OCI-LY3 (cell line): ENCODE measurements at regions not wholly inside any gene's neighbourhood (a gene's known extent, or its start where the extent isn't known, plus 50 kb on each side); places are given as distances from the start of the nearest gene placed in this dataset.

Source experiments
- H2AFZ ChIP-seq: fragments of 200-600, 300-600 bp; shearing (Covaris generic); 2 replicates; pipeline ENCODE4 v1.6.0; 2014; ENCODE audit warnings: antibody characterized with exemption, low read depth, low read length
- H3K27ac ChIP-seq: fragments of 200-600, 300-600 bp; sonication (generic); 2 replicates; pipeline ENCODE4 v1.5.1; 2014; ENCODE audit warnings: mild to moderate bottlenecking, low read length, moderate library complexity, mixed read lengths
- H3K27me3 ChIP-seq: fragments of 200-600, 300-600 bp; sonication (generic); 2 replicates; pipeline ENCODE4 v1.6.1; 2014; ENCODE audit warnings: low read depth, low read length, mixed read lengths
- H3K36me3 ChIP-seq: fragments of 200-600, 300-600 bp; sonication (generic); replicated peaks from 2 replicates; pipeline ENCODE3; 2014; ENCODE audit warnings: low read depth, low read length, mixed read lengths
- H3K4me1 ChIP-seq: fragments of 300-600, 200-600 bp; sonication (generic); 2 replicates; pipeline ENCODE4 v1.6.1; 2014; ENCODE audit warnings: low read length, mixed read lengths
- H3K4me2 ChIP-seq: fragments of 200-600, 300-600 bp; sonication (generic); 2 replicates; pipeline ENCODE4 v1.6.1; 2014; ENCODE audit warnings: low read length, mixed read lengths
- H3K4me3 ChIP-seq: fragments of 300-600, 200-600 bp; sonication (generic); 2 replicates; pipeline ENCODE4 v1.5.1; 2014; ENCODE audit warnings: antibody characterized with exemption, mild to moderate bottlenecking, low read length, moderate library complexity
- H3K79me2 ChIP-seq: fragments of 300-600, 200-600 bp; shearing (Covaris generic); 2 replicates; pipeline ENCODE4 v1.6.1; 2014; ENCODE audit warnings: mild to moderate bottlenecking, low read length, mixed read lengths
- H3K9ac ChIP-seq: fragments of 300-600, 200-600 bp; shearing (Covaris generic); 2 replicates; pipeline ENCODE4 v1.6.0; 2014; ENCODE audit warnings: mild to moderate bottlenecking, low read length, moderate library complexity
- H3K9me3 ChIP-seq: fragments of 200-600, 300-600 bp; shearing (Covaris generic); 2 replicates; pipeline ENCODE4 v1.6.1; 2014; ENCODE audit warnings: low read length, mixed read lengths; ENCODE audit not compliant: insufficient read depth
- H4K20me1 ChIP-seq: fragments of 200-600, 300-600 bp; sonication (generic); 2 replicates; pipeline ENCODE4 v1.6.1; 2016; ENCODE audit warnings: low read length, mixed read lengths; ENCODE audit not compliant: insufficient read depth
- CTCF ChIP-seq: fragments of 200-600, 300-600 bp; sonication (generic); IDR thresholded peaks from 2 replicates; pipeline ENCODE4 v1.5.1; 2014; ENCODE audit warnings: antibody characterized with exemption, low read length, low read depth
- EZH2phosphoT487 ChIP-seq: fragments of 200-600 bp; shearing (Covaris generic); IDR thresholded peaks from 2 replicates; pipeline ENCODE4 v1.6.1; 2018; ENCODE audit warnings: antibody characterized with exemption, mixed run types, low read depth

DNA sequence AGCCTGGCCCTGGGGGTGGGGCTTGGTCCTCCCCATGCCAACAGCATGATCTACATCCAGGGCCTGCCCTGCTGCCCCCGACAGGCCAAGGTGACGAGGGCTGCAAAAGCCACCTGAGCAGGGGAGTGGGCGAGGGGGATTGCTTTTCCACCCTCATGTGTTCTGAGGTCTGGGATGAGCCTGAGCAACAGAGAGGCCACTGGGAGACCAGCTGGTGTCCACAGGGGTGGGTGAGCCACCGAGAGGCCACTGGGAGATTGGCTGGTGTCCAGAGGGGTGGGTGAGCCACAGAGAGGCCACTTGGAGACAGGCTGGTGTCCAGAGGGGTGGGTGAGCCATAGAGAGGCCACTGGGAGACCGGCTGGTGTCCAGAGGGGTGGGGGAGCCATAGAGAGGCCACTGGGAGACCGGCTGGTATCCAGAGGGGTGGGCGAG, 147.4 kb upstream of the GPC1 start:
- Histone ChIP-seq H3K9ac (no peak overlapping the region), H3K4me2 (no peak overlapping the region), H3K79me2 (no peaks in the 10 kb centered on the region), H3K36me3 (no peaks in the 10 kb centered on the region), H3K27me3 (no peaks in the 10 kb centered on the region), H3K4me1 (no peaks in the 10 kb centered on the region), H4K20me1 (no peaks in the 10 kb centered on the region), H3K9me3 (no peaks in the 10 kb centered on the region), H2AFZ (no peak overlapping the region), H3K27ac (no peak overlapping the region), H3K4me3 (no peak overlapping the region)
- no peak for TF ChIP-seq EZH2phosphoT487
- no peak for TF ChIP-seq CTCF

DNA sequence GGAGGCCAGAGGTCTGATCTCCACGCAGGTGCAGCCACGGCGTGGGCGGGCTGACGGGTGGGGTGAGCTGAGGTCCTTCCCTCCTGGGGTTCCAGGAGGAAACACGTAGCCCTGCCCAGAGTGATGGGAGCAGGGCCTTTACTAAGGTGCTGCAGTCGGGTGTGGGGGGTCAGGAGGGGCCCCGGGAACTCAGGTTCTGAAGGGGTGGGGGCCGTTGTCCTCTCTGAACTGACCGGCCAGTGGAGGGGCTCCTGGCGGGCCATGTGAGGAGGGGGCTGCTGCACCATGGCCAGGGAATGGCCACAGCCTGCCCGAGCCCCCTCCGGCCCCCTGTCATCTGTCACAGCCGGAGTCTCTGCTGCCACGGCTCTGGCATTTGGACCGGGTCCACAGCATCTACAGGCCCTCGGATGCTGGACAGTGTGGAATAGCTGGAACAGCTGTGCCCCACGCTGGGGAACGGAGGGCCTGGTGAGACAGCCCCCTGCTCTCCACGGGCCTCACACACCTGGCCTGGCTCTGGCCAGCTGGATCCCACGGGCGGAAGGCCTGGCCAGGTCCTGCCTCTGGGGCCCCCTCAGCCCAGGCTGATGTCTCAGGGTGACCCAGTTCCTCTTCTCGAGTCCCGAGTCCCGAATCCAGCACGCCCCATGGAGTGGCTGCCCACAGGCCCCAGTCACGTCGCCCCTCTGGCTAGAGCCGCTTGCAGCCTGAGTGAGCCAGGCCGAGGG, 145.6 kb upstream of the GPC1 start:
- H3K27me3 ChIP-seq = no peaks in the 10 kb centered on the region
- H3K36me3 ChIP-seq = no peaks in the 10 kb centered on the region
- no peak overlapping the region for H2AFZ ChIP-seq
- H3K9ac ChIP-seq = no peak overlapping the region
- no peak overlapping the region for H3K4me2 ChIP-seq
- no peaks in the 10 kb centered on the region for H3K4me1 ChIP-seq
- no peaks in the 10 kb centered on the region for H3K79me2 ChIP-seq
- no peak overlapping the region for H3K27ac ChIP-seq
- no peak for TF ChIP-seq EZH2phosphoT487
- no peak for TF ChIP-seq CTCF
- H3K4me3 ChIP-seq = no peak overlapping the region
- no peaks in the 10 kb centered on the region for H4K20me1 ChIP-seq
- H3K9me3 ChIP-seq = no peaks in the 10 kb centered on the region

GRCh38 chr2:240290432-240291336, 144.8 kb upstream of the GPC1 start:
- H3K79me2 ChIP-seq = no peaks in the 10 kb centered on the region
- no peak overlapping the region for H3K27ac ChIP-seq
- no peaks in the 10 kb centered on the region for H3K27me3 ChIP-seq
- H3K4me2 ChIP-seq = no peak overlapping the region
- no peak overlapping the region for H2AFZ ChIP-seq
- H3K4me3 ChIP-seq = no peak overlapping the region
- no peaks in the 10 kb centered on the region for H4K20me1 ChIP-seq
- TF ChIP-seq CTCF (no peak), EZH2phosphoT487 (no peak)
- H3K36me3 ChIP-seq = no peaks in the 10 kb centered on the region
- no peaks in the 10 kb centered on the region for H3K9me3 ChIP-seq
- no peaks in the 10 kb centered on the region for H3K4me1 ChIP-seq
- no peak overlapping the region for H3K9ac ChIP-seq

DNA sequence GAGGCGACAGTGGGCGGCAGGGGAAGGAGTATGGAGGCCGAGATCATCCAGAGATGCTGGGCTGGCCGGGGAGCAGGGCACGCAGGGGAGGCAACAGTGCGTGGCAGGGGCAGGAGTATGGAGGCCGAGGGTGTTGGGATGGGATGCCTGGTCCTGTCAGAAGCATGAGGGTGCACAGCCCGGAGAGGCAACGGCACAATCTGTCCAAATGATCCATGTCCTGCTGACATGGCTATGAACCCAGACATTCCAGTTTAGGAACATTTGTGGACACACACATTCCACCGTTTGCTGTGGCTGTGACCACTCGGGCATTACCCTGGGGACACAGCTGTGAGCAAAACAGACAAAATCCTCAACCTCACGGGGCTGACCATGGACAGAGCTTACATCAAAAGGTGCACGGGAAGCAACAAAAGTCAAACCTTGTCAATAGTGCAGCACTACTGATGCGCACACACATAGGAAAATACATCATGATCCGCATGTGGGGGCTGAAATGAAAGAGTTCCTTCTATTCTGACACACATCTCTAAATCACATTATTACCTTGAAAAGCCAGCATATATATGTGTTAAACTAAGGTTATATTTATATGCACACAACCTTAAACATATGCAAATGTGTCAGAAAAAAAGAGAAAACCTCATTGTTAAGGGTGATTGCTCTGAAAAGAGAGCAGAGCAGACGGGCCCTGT, 144.0 kb upstream of the GPC1 start:
- Histone ChIP-seq H3K4me3 (no peak overlapping the region), H3K9ac (no peak overlapping the region), H3K4me1 (no peaks in the 10 kb centered on the region), H3K27ac (no peak overlapping the region), H3K79me2 (no peaks in the 10 kb centered on the region), H2AFZ (no peak overlapping the region), H3K36me3 (no peaks in the 10 kb centered on the region), H3K9me3 (no peaks in the 10 kb centered on the region), H3K4me2 (no peak overlapping the region), H3K27me3 (no peaks in the 10 kb centered on the region), H4K20me1 (no peaks in the 10 kb centered on the region)
- TF ChIP-seq CTCF (no peak), EZH2phosphoT487 (no peak)
